Kidney capillary endothelial cell (primary cell): ENCODE measurements at regions not wholly inside any gene's neighbourhood (a gene's known extent, or its start where the extent isn't known, plus 50 kb on each side); places are given as distances from the start of the nearest gene placed in this dataset.

Experiments used
- DNase-seq: peaks from one replicate; pipeline ENCODE4 v3.0.0-alpha.2; 2018; ENCODE audit warnings: low spot score

GRCh38 chr7:33701189-33701740 is 204.1 kb upstream of the BMPER start:
- DNase-seq, result no peak

- no peak for DNase-seq
Measured at GRCh38 chr7:33701927-33702326, 203.4 kb upstream of the BMPER start.

GRCh38 chr7:33702514-33703054 is 202.8 kb upstream of the BMPER start:
- DNase-seq, result no peak

- no peak for DNase-seq
Measured at GRCh38 chr7:33705333-33705833, 200.0 kb upstream of the BMPER start.

- DNase-seq, result no peak
Measured at GRCh38 chr7:33706186-33706585, 199.2 kb upstream of the BMPER start.

- no peak for DNase-seq
Measured at GRCh38 chr7:33706771-33707200, 198.6 kb upstream of the BMPER start.

- DNase-seq, result no peak
Measured at GRCh38 chr7:33707427-33707826, 197.9 kb upstream of the BMPER start.

GRCh38 chr7:33710608-33711007 is 194.7 kb upstream of the BMPER start:
- no peak for DNase-seq

- no peak for DNase-seq
Measured at GRCh38 chr7:33711231-33712019, 193.9 kb upstream of the BMPER start.

- no peak for DNase-seq
Measured at GRCh38 chr7:33712020-33712414, 193.3 kb upstream of the BMPER start.

GRCh38 chr7:33714208-33714607 is 191.1 kb upstream of the BMPER start:
- DNase-seq, result no peak

- DNase-seq, result peak; percentile 70
Measured at GRCh38 chr7:33716581-33717477, 188.5 kb upstream of the BMPER start.

- no peak for DNase-seq
Measured at GRCh38 chr7:33719059-33719581, 186.2 kb upstream of the BMPER start.

- no peak for DNase-seq
Measured at GRCh38 chr7:33720139-33720538, 185.2 kb upstream of the BMPER start.

- no peak for DNase-seq
Measured at GRCh38 chr7:33720870-33721269, 184.5 kb upstream of the BMPER start.

GRCh38 chr7:33721895-33722294 is 183.4 kb upstream of the BMPER start:
- DNase-seq, result no peak

GRCh38 chr7:33722383-33723101 is 182.8 kb upstream of the BMPER start:
- no peak for DNase-seq

GRCh38 chr7:33724201-33724600 is 181.1 kb upstream of the BMPER start:
- DNase-seq, result no peak

GRCh38 chr7:33725111-33726025 is 180.0 kb upstream of the BMPER start:
- peak; percentile 86 for DNase-seq

- peak; percentile 84 for DNase-seq
Measured at GRCh38 chr7:33726582-33726981, 178.8 kb upstream of the BMPER start.
